Loucy (cell line): ENCODE measurements at regions not wholly inside any gene's neighbourhood (a gene's known extent, or its start where the extent isn't known, plus 50 kb on each side); places are given as distances from the start of the nearest gene placed in this dataset.

Experiments
- H2AFZ ChIP-seq: fragments of 200-600 bp; sonication (generic); 2 replicates; pipeline ENCODE4 v1.6.0; 2016; ENCODE audit warnings: antibody characterized with exemption, mild to moderate bottlenecking, low read length, moderate library complexity
- H3F3A ChIP-seq: fragments of 200-600 bp; 2 replicates; pipeline ENCODE4 v1.6.0; 2016; ENCODE audit warnings: antibody characterized with exemption, low read depth, mild to moderate bottlenecking
- H3K27me3 ChIP-seq: fragments of 200-600 bp; sonication (generic); 2 replicates; pipeline ENCODE4 v1.6.1; 2014; ENCODE audit warnings: low read length, mild to moderate bottlenecking; ENCODE audit not compliant: insufficient read depth, poor library complexity, severe bottlenecking
- H3K36me3 ChIP-seq: fragments of 200-600 bp; sonication (generic); 2 replicates; pipeline ENCODE4 v1.6.1; 2016; ENCODE audit warnings: low read length; ENCODE audit not compliant: insufficient read depth
- H3K4me1 ChIP-seq: fragments of 200-600 bp; sonication (generic); 2 replicates; pipeline ENCODE4 v1.5.1; 2014; ENCODE audit warnings: low read length, mild to moderate bottlenecking; ENCODE audit not compliant: insufficient read depth, poor library complexity, severe bottlenecking
- H3K4me2 ChIP-seq: fragments of 200-600 bp; sonication (generic); 2 replicates; pipeline ENCODE4 v1.6.0; 2014; ENCODE audit warnings: antibody characterized with exemption, low read length, low read depth, mild to moderate bottlenecking; ENCODE audit not compliant: poor library complexity, severe bottlenecking
- H3K4me3 ChIP-seq: fragments of 200-600 bp; sonication (generic); 2 replicates; pipeline ENCODE4 v1.5.1; 2014; ENCODE audit warnings: low read length, mild to moderate bottlenecking, mixed read lengths; ENCODE audit not compliant: poor library complexity, severe bottlenecking
- H3K79me2 ChIP-seq: fragments of 200-600 bp; sonication (generic); 2 replicates; pipeline ENCODE4 v1.6.1; 2014; ENCODE audit warnings: low read length; ENCODE audit not compliant: insufficient read depth
- H3K9ac ChIP-seq: fragments of 200-600 bp; sonication (generic); 2 replicates; pipeline ENCODE4 v1.6.0; 2014; ENCODE audit warnings: mild to moderate bottlenecking, low read depth, low read length, moderate library complexity; ENCODE audit not compliant: poor library complexity, severe bottlenecking
- H3K9me2 ChIP-seq: fragments of 200-600 bp; sonication (generic); replicated peaks from 2 replicates; pipeline ENCODE4 v1.6.1; 2016; ENCODE audit warnings: low read depth, low read length, mixed read lengths
- H3K9me3 ChIP-seq: fragments of 200-600 bp; sonication (generic); 2 replicates; pipeline ENCODE4 v1.6.1; 2014; ENCODE audit warnings: mild to moderate bottlenecking, antibody characterized with exemption, low read length, low read depth; ENCODE audit not compliant: insufficient read depth
- H4K20me1 ChIP-seq: fragments of 200-600 bp; sonication (generic); 2 replicates; pipeline ENCODE4 v1.6.0; 2014; ENCODE audit warnings: antibody characterized with exemption, low read length, mild to moderate bottlenecking; ENCODE audit not compliant: insufficient read depth, poor library complexity, severe bottlenecking
- EZH2phosphoT487 ChIP-seq: fragments of 200-600 bp; IDR thresholded peaks from 2 replicates; pipeline ENCODE4 v1.6.1; 2018; ENCODE audit warnings: antibody characterized with exemption, mild to moderate bottlenecking, moderate library complexity, borderline replicate concordance
- TF ChIP-seq, protein P1 (sequence below): fragments of 200-600 bp; sonication (generic); conservative IDR thresholded peaks from 2 replicates; pipeline ENCODE4 v1.5.1; 2014; ENCODE audit warnings: mild to moderate bottlenecking, antibody characterized with exemption, low read length

DNA sequence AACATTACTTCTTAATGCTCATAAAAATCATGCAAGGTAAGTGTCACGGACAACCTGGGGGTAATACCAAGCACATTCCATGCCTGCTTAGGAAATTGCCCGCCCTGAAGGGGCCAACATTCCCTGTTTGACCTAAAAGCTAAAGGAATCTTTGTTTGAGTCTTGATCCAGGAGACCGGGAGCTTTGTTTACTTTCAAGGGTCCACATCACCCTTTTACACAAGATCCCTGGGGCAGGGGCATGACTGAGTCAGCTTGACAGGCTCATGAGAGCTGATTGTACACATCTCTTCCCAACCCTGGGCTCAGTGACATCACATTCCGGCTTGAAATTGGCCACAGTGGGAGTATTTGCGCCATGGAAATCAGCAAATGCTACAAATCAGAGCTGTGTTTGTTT, 248.1 kb upstream of the HABP2 start:
- H3K9me2 ChIP-seq: no peaks in the 10 kb centered on the region
- H3K4me3 ChIP-seq: no peak overlapping the region
- H3K9ac ChIP-seq: no peak overlapping the region
- no peaks in the 10 kb centered on the region for H3K4me1 ChIP-seq
- no peaks in the 10 kb centered on the region for H3F3A ChIP-seq
- no peak for TF ChIP-seq EZH2phosphoT487
- TF ChIP-seq, protein P1, sequence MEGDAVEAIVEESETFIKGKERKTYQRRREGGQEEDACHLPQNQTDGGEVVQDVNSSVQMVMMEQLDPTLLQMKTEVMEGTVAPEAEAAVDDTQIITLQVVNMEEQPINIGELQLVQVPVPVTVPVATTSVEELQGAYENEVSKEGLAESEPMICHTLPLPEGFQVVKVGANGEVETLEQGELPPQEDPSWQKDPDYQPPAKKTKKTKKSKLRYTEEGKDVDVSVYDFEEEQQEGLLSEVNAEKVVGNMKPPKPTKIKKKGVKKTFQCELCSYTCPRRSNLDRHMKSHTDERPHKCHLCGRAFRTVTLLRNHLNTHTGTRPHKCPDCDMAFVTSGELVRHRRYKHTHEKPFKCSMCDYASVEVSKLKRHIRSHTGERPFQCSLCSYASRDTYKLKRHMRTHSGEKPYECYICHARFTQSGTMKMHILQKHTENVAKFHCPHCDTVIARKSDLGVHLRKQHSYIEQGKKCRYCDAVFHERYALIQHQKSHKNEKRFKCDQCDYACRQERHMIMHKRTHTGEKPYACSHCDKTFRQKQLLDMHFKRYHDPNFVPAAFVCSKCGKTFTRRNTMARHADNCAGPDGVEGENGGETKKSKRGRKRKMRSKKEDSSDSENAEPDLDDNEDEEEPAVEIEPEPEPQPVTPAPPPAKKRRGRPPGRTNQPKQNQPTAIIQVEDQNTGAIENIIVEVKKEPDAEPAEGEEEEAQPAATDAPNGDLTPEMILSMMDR: no peak
- H4K20me1 ChIP-seq: no peaks in the 10 kb centered on the region
- H3K27me3 ChIP-seq: no peaks in the 10 kb centered on the region
- H3K9me3 ChIP-seq: no peaks in the 10 kb centered on the region
- no peak overlapping the region for H2AFZ ChIP-seq
- no peaks in the 10 kb centered on the region for H3K79me2 ChIP-seq
- H3K36me3 ChIP-seq: no peaks in the 10 kb centered on the region
- H3K4me2 ChIP-seq: no peak overlapping the region

DNA sequence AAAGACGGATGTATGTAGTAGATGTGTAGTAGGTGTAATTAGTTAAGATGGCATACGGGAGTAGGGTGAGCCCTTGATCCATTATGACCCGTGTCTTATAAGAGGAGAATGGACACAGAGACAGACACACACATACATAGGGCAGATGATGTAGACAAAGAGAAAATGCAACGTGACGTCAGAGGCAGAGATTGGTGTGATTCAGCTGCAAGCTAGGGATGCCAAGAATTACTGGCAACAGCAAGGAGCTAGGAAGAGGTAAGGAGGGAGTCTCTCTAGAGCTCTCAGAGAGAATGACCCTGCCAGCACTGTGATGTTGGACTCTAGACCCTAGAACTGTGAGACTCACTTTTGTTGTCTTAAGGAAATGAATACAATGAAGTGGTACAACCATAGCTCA, 247.0 kb upstream of the HABP2 start:
- Histone ChIP-seq H3K4me3 (no peak overlapping the region), H3K27me3 (no peaks in the 10 kb centered on the region), H3K9ac (no peak overlapping the region), H3F3A (no peaks in the 10 kb centered on the region), H3K4me1 (no peaks in the 10 kb centered on the region), H3K9me2 (no peaks in the 10 kb centered on the region), H3K36me3 (no peaks in the 10 kb centered on the region), H2AFZ (no peak overlapping the region), H4K20me1 (no peaks in the 10 kb centered on the region), H3K79me2 (no peaks in the 10 kb centered on the region), H3K4me2 (no peak overlapping the region), H3K9me3 (no peaks in the 10 kb centered on the region)
- TF ChIP-seq, protein P1: no peak

DNA sequence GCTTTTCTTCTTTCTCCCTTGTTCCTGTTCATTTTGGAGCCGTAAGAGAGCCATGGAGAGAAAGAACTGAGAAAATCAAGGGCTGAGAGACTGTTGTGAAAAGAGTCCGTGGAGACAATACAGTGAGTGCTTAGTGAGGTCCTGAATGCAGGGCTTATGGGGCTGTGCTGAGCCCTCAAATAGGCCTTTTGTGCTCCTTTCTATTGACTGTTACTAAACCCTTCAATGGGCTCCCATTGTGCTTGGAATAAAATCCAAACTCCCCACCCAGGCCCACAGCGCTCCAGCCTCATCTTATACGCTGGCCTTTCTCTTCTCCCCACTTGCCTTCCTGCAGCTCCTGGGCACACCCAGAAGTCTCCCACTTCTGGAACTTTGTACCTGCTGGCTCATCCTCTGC, 243.1 kb upstream of the HABP2 start:
- Histone ChIP-seq H2AFZ (no peak overlapping the region), H3K9ac (no peak overlapping the region), H3K79me2 (no peaks in the 10 kb centered on the region), H3K9me2 (no peaks in the 10 kb centered on the region), H3K9me3 (no peaks in the 10 kb centered on the region), H4K20me1 (no peaks in the 10 kb centered on the region), H3K4me2 (no peak overlapping the region), H3K4me1 (no peaks in the 10 kb centered on the region), H3K27me3 (no peaks in the 10 kb centered on the region), H3K36me3 (no peaks in the 10 kb centered on the region), H3K4me3 (no peak overlapping the region), H3F3A (no peaks in the 10 kb centered on the region)
- TF ChIP-seq EZH2phosphoT487: no peak
- TF ChIP-seq, protein P1: no peak
